ENCODE measurements at regions not wholly inside any gene's neighbourhood (a gene's known extent, or its start where the extent isn't known, plus 50 kb on each side); places are given as distances from the start of the nearest gene placed in this dataset.

DNA sequence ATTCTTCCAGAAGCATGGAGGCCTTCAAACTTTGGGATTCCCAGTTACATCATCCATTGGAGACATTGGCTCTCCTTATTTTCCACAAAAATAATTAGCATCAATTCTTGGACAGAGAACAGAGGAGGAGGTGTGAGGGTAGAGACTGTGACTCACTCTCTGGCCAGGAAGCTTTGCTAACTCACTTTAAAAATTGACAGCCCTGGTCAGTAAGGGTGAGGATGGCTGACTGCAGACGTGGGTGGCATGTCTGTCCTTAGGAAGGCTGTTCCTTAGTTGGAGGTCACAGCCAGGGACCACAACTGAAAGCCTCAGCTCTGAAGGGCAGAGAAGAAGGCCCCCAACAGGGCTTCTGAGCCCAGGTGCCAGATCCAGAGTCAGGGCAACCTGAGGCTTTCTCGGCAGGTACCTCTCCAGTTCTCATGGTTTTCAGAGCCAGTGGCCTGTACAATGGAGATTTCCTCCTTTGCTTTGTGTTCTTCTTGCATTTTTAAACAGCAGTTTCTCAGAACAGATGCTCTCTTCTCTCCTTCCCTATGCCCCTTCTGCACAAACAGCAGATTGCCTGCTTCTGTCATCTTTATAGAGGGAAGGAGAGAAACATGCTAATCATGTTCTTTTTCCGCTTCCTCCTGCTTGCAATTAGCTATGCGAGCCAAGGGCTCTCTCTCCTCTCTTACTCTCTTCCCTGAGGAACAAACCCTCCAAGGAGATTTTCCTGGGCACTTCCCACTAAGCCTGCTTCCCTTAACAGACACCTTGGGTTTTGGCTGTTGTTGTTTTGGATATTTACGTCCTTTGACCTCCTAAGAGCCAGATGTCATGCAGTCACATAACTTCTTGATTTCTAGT is 92.5 kb upstream of the ZNF366 start:
- WGBS, 3 donors = 73 to 81% (median 77%) methylated on average over 5 of the region's 5 CpGs
- Histone ChIP-seq H3K27ac (no peak overlapping the region), H3K36me3 (no peaks in the 10 kb centered on the region), H3K4me3 (no peak overlapping the region), H3K4me1 (ENCODE audit: insufficient read depth) (peaks cover 6% of the 10 kb centered on the region), H3K27me3 (no peaks in the 10 kb centered on the region), H3K9me3 (no peaks in the 10 kb centered on the region)
- DNase-seq = no peak
- TF ChIP-seq, protein P1, sequence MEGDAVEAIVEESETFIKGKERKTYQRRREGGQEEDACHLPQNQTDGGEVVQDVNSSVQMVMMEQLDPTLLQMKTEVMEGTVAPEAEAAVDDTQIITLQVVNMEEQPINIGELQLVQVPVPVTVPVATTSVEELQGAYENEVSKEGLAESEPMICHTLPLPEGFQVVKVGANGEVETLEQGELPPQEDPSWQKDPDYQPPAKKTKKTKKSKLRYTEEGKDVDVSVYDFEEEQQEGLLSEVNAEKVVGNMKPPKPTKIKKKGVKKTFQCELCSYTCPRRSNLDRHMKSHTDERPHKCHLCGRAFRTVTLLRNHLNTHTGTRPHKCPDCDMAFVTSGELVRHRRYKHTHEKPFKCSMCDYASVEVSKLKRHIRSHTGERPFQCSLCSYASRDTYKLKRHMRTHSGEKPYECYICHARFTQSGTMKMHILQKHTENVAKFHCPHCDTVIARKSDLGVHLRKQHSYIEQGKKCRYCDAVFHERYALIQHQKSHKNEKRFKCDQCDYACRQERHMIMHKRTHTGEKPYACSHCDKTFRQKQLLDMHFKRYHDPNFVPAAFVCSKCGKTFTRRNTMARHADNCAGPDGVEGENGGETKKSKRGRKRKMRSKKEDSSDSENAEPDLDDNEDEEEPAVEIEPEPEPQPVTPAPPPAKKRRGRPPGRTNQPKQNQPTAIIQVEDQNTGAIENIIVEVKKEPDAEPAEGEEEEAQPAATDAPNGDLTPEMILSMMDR (IDR thresholded peaks at IDR 0.05) = no peak
- no peak for TF ChIP-seq POLR2A (IDR thresholded peaks at IDR 0.05)
- intact Hi-C loops (cut with DNase I) = no loop called here

DNA sequence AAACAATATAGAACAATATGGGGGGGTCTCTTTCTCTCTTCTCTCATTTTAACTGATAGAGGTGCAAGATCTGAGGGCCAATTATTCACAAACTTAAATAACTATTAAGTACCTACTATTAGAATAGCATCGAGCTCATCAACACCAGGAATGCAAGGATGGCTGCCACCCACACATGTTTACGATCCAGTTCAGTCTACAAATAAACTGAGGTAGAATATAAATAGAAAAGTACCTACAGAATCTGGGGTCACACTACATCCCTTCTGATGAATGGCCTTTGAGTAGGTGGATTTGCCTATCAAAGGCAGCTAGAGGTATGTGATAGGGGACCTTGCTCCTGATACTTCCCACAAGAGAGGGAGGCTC is 91.8 kb upstream of the ZNF366 start:
- no peaks in the 10 kb centered on the region for H3K36me3 ChIP-seq
- no peak overlapping the region for H3K4me3 ChIP-seq
- DNase-seq = no peak
- H3K27me3 ChIP-seq = no peaks in the 10 kb centered on the region
- H3K4me1 ChIP-seq (ENCODE audit: insufficient read depth) = peaks cover 6% of the 10 kb centered on the region
- TF ChIP-seq, protein P1 (IDR thresholded peaks at IDR 0.05) = no peak
- TF ChIP-seq POLR2A (IDR thresholded peaks at IDR 0.05) = no peak
- no peak for TF ChIP-seq EP300 (IDR thresholded peaks at IDR 0.05)
- intact Hi-C loops (cut with DNase I) = no loop called here
- H3K27ac ChIP-seq = no peak overlapping the region
- no peaks in the 10 kb centered on the region for H3K9me3 ChIP-seq
- 94 to 96% (median 95%) methylated on average over 2 of the region's 2 CpGs for WGBS, 3 donors

DNA sequence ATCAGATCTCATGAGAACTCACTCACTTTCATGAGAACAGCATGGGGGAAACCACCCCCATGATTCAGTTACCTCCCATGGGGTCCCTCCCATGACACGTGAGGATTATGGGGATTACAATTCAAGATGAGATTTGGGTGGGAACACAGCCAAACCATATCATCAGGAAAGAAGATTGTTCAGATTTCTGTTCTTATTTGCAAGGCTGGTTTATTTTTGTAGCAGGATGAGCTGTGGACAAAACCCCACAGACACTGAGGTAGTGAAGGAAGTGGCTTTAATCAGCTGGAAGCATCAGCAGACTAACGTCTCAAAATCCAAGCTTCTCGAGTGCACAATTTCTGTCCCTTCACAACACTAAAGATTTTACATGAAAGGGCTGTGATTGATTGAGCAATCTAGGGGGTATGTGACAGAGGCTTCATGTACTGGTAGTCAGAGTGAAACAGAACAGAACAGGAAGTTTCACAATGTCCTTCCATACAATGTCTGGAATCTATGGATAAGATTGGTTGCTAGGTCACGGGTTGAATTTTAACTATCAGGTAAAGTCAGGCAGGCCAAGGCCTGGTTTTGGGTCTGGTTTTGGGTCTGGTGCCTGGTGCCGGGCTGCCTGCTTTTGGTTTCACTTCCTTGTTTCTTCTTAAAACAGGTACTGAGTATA is 91.3 kb upstream of the ZNF366 start:
- Histone ChIP-seq H3K9me3 (no peaks in the 10 kb centered on the region), H3K27ac (no peak overlapping the region), H3K4me1 (ENCODE audit: insufficient read depth) (peaks cover 6% of the 10 kb centered on the region), H3K36me3 (no peaks in the 10 kb centered on the region), H3K27me3 (no peaks in the 10 kb centered on the region), H3K4me3 (no peak overlapping the region)
- TF ChIP-seq EP300 (IDR thresholded peaks at IDR 0.05) (no peak), POLR2A (IDR thresholded peaks at IDR 0.05) (no peak)
- TF ChIP-seq, protein P1 (IDR thresholded peaks at IDR 0.05) = no peak
- DNase-seq = no peak
- intact Hi-C loops (cut with DNase I) = no loop called here
- WGBS, 3 donors = 90 to 94% (median 92%) methylated on average over 5 of the region's 5 CpGs

DNA sequence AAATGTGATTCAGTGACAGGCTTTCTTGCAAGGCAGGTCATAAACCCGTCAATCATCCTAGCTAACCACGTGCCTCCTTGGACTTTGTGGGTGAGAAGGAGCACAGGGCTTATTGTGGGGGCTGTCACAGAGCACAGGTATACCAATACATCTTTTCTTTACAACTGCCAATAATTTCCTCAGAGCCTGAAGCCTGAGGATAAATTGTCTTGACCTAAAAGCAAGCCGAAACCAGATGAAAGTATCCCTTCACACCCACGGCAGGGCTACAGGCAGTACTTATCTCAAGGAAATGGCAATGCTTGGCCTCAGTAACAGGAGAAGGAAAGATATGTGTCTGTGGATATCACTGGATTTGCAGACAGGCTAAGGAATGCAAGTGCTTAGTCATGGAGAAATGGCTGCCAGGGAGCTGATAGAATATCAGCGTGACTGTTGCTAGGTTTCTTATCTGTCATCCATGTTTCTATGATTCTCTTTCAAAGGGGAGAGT is 90.3 kb upstream of the ZNF366 start:
- no peak for TF ChIP-seq POLR2A (IDR thresholded peaks at IDR 0.05)
- TF ChIP-seq EP300 (IDR thresholded peaks at IDR 0.05) = no peak
- TF ChIP-seq, protein P1 (IDR thresholded peaks at IDR 0.05) = no peak
- intact Hi-C loops (cut with DNase I) = no loop called here
- no peaks in the 10 kb centered on the region for H3K27me3 ChIP-seq
- peaks cover 6% of the 10 kb centered on the region for H3K4me1 ChIP-seq (ENCODE audit: insufficient read depth)
- DNase-seq = no peak
- H3K27ac ChIP-seq = no peak overlapping the region
- no peaks in the 10 kb centered on the region for H3K36me3 ChIP-seq
- 31 to 33% (median 33%) methylated on average over 5 of the region's 5 CpGs for WGBS, 3 donors
- H3K4me3 ChIP-seq = no peak overlapping the region
- no peaks in the 10 kb centered on the region for H3K9me3 ChIP-seq

Measured in ovary (tissue), 7 donors.